Activated T-cell treated with anti-CD3 and anti-CD28 coated beads, Interleukin-2, amount 50 U/mL, for 72 hours (primary cell): ENCODE measurements at regions not wholly inside any gene's neighbourhood (a gene's known extent, or its start where the extent isn't known, plus 50 kb on each side); places are given as distances from the start of the nearest gene placed in this dataset.

Experiments
- ATAC-seq, 2 donors: fragments of 150-1000 bp; cut with Tn5 transposase; replicated peaks in 1 of 2; 2 replicates each; pipeline ENCODE4 v1.10.0; 2021; ENCODE audit warnings: moderate library complexity in 2 of 2, mild to moderate bottlenecking in 1 of 2
- DNase-seq, 2 donors: peaks; one replicate each; pipeline ENCODE4 v3.0.0; 2021 to 2022; ENCODE audit warnings: mixed read lengths in 1 of 2
- H3K27ac Mint-ChIP-seq: one replicate; pipeline ENCODE4 v1.8.0; 2022; ENCODE audit warnings: mild to moderate bottlenecking, moderate library complexity, mixed read lengths
- H3K27me3 Mint-ChIP-seq: one replicate; pipeline ENCODE4 v1.8.0; 2022; ENCODE audit warnings: low read depth, mixed read lengths
- H3K36me3 Mint-ChIP-seq, 2 donors: one replicate each; pipeline ENCODE4 v1.8.0; 2022; ENCODE audit warnings: mixed read lengths in 2 of 2, mild to moderate bottlenecking in 1 of 2; ENCODE audit not compliant: insufficient read depth in 2 of 2
- H3K4me1 Mint-ChIP-seq: one replicate; pipeline ENCODE4 v1.8.0; 2022; ENCODE audit warnings: low read depth, mixed read lengths
- H3K4me3 Mint-ChIP-seq, 2 donors: one replicate each; pipeline ENCODE4 v1.8.0; 2022; ENCODE audit warnings: mild to moderate bottlenecking in 2 of 2, mixed read lengths in 2 of 2, moderate library complexity in 2 of 2
- H3K9me3 Mint-ChIP-seq, 2 donors: one replicate each; pipeline ENCODE4 v1.8.0; 2022; ENCODE audit warnings: mixed read lengths in 2 of 2

DNA sequence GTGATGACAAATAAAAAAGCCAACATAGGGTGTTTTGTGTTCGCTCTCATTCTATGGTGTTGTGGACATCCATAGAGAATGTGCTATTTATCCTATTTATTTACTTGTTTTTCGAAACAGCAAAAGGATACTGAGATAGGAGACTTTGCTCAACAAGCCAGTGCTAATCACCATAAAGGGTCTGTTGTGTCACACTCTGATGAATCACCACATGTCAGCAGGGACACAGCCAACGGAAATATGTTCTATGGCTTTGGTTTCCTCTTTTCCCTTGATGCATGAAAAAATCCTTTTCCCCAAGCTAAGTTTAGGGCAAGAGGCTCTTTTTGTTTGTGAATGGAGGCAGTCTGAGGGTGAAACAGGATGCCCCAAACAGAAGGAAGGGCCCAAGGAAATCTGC lies 154.3 kb downstream of the RNF152 start:
- Mint-ChIP-seq H3K27ac (no peak overlapping the region), H3K27me3 (peaks cover 13% of the 10 kb centered on the region), H3K9me3 (no peaks in the 10 kb centered on the region), H3K36me3 (no peaks in the 10 kb centered on the region), H3K4me1 (no peaks in the 10 kb centered on the region), H3K4me3 (no peak overlapping the region)
- ATAC-seq (no peak), DNase-seq (no peak)

DNA sequence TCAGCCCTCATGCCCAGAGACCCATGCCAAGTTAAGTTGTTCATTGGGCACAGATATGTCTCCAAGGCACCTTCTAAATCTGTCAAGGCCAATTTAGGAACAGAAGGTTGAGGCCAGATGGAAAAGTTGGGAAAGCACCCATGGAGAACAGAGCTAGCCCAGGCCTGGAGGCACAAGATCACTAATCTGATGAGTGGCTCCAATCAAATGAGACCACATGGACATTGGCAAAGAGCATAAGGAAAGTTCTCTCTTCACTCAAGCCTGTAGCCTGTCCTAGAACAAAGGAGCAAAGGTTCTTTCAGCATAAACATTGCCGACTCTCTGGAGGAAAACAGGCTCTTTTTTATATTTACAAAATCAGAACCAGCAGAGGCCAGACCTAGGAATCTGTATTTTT lies 154.8 kb downstream of the RNF152 start:
- DNase-seq (no peak), ATAC-seq (no peak)
- no peaks in the 10 kb centered on the region for H3K9me3 Mint-ChIP-seq
- H3K4me1 Mint-ChIP-seq: no peaks in the 10 kb centered on the region
- H3K4me3 Mint-ChIP-seq: no peak overlapping the region
- no peaks in the 10 kb centered on the region for H3K36me3 Mint-ChIP-seq
- H3K27me3 Mint-ChIP-seq: peaks cover 13% of the 10 kb centered on the region
- H3K27ac Mint-ChIP-seq: no peak overlapping the region

DNA sequence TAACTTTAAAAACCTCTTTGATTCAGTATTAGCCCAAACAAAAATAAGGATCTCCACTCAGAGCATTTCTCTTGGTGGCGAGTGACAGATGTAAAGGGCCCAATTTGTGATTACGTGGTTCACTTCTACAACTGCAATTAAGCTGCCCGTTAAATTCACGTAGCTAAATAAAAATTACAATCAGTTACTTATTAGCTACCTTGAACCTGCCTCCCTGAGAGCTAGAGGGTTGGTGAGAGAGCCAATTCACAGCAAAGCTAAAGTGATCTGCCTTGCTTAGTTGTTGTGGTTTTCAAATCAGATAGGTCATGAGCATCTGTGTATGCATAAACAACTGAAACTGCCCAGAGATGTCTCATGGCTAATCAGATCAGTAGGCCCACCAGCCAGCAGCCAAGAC lies 156.7 kb downstream of the RNF152 start:
- Mint-ChIP-seq H3K27me3 (peaks cover 13% of the 10 kb centered on the region), H3K4me3 (no peak overlapping the region), H3K9me3 (no peaks in the 10 kb centered on the region), H3K27ac (no peak overlapping the region), H3K36me3 (no peaks in the 10 kb centered on the region), H3K4me1 (no peaks in the 10 kb centered on the region)
- ATAC-seq: no peak
- no peak for DNase-seq

DNA sequence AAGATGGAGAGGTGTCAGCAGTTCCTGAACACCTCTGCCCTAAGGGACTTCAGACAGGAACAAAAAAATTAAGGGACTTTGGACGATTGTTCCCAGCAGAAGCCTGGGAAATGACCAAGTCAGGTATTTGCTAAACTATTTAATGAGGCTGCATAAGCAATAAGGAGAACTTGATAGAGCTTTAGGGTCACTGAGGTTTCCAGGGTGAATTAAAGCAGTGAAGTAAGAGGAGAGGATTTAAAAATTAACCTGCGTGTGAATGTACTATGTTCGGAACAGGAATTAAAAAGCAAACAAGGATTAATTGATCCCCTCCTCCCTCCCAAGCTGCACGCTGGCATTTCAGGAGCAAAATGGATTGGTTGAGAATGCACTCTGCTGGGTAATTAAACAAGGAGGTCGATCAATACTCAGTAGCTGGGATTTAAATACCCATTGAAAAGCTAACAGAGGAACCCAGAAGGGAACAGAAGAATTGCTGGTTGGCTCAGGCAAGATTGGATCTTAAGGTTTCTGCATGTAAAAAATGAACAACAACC lies 157.2 kb downstream of the RNF152 start:
- H3K4me3 Mint-ChIP-seq: no peak overlapping the region

DNA sequence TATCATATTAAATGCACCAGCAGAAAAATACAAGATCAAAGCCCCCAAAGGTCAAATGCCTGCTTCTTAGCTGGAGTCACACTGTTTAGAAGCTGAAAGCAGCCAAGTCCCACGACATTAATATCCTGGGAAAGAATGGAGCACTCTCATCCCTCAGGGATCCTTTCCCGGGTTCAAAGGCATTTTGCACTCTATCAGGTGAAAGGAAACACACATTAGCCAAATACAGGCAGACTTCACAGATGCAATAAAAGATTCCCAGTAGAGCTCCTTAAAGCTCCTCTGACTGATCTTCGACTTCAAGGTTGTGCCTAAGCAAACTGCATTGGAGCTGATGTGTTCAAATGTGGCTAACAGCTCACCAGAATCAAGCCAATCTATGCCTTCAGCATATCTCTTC lies 158.4 kb downstream of the RNF152 start:
- Mint-ChIP-seq H3K4me3 (no peak overlapping the region), H3K4me1 (no peaks in the 10 kb centered on the region), H3K27me3 (peaks cover 19% of the 10 kb centered on the region), H3K36me3 (no peaks in the 10 kb centered on the region), H3K9me3 (no peaks in the 10 kb centered on the region), H3K27ac (no peak overlapping the region)
- ATAC-seq (no peak), DNase-seq (no peak)

More for the DNA sequence above, 157.2 kb downstream of the RNF152 start:
- Mint-ChIP-seq H3K27me3 (peaks cover 18% of the 10 kb centered on the region), H3K36me3 (no peaks in the 10 kb centered on the region), H3K9me3 (no peaks in the 10 kb centered on the region), H3K27ac (no peak overlapping the region), H3K4me1 (no peaks in the 10 kb centered on the region)
- ATAC-seq (no peak), DNase-seq (no peak)

DNA sequence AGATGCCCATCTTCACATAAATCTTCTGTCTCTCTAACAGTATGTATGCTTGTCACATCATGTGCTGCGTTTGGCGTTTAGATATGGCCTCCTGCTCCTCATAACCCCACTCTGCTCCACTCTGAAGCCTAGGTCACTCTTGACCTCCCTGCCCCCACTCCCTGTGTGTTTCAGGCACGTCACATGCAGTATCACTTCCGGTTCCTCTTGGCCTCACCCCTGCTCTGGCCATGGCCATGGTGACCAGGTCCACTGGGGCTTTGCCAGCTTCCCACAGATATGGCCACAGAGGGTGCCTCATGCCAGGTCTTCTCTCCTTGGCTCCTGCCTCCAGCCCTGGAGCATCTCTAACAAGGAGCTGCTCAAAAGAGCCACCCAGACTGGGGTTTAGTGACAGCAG lies 160.0 kb downstream of the RNF152 start:
- H3K27me3 Mint-ChIP-seq: peaks cover 19% of the 10 kb centered on the region
- ATAC-seq: no peak
- H3K27ac Mint-ChIP-seq: no peak overlapping the region
- no peaks in the 10 kb centered on the region for H3K36me3 Mint-ChIP-seq
- no peaks in the 10 kb centered on the region for H3K9me3 Mint-ChIP-seq
- no peak overlapping the region for H3K4me3 Mint-ChIP-seq
- no peaks in the 10 kb centered on the region for H3K4me1 Mint-ChIP-seq
- DNase-seq: no peak

DNA sequence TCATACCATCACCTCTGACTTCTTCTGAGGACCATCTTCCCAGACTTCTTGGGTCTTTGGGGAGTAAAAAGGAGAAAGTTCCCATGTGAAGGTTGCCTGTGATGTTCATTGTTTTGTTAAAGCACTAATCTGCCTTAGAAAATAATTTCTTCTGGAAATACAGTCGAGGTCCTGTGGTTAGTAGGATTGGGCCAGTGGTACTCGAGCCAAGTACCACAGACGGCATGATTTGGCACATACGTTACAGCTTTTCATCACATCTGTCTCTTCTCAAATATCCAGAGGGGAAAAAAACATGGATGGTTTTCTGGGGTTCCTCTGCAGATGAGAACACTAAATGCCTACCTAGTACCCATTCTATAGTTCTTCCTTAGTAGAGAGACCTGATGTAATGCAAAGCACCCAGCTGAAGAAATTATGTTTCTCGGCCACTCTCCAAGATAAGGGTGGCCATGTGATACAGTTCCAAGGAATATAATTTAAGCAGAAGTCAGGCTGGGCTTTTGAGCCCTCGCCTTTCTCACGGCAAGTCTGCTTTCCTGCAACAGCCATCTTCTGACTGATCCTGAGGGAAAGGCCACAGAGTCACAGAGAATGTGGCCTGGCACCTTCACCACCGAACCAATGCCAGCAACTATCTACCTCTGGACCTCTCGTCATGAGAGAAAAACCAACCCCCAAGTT lies 161.0 kb downstream of the RNF152 start:
- H3K4me1 Mint-ChIP-seq: no peaks in the 10 kb centered on the region
- no peak for ATAC-seq
- no peaks in the 10 kb centered on the region for H3K36me3 Mint-ChIP-seq
- H3K9me3 Mint-ChIP-seq: peaks cover 3% of the 10 kb centered on the region in 2 donors
- H3K4me3 Mint-ChIP-seq: no peak overlapping the region
- no peak overlapping the region for H3K27ac Mint-ChIP-seq
- no peak for DNase-seq
- peaks cover 24% of the 10 kb centered on the region for H3K27me3 Mint-ChIP-seq

DNA sequence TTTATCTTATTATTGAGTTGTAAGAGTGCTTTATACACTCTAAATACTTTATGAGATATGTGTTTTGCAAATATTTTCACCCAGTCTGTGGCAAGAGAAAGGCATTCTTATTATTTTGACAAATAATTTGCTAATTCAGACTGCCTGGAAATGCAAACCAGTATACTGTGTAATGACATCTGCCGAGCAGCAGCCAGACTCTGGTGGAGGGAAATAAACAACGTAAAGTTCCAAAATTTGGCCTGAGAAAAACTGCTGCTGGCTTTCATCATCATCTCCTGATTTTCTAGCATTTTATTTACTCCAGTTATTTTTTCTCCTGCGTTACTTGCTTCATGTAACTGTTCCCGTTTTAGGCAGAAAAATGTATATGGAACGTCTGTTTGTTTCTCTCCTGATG lies 161.6 kb downstream of the RNF152 start:
- H3K27me3 Mint-ChIP-seq: peaks cover 20% of the 10 kb centered on the region
- no peak overlapping the region for H3K27ac Mint-ChIP-seq
- no peak for DNase-seq
- no peaks in the 10 kb centered on the region for H3K36me3 Mint-ChIP-seq
- peaks cover 3 to 4% of the 10 kb centered on the region in 2 donors for H3K9me3 Mint-ChIP-seq
- ATAC-seq: no peak
- no peak overlapping the region for H3K4me3 Mint-ChIP-seq
- H3K4me1 Mint-ChIP-seq: no peaks in the 10 kb centered on the region

DNA sequence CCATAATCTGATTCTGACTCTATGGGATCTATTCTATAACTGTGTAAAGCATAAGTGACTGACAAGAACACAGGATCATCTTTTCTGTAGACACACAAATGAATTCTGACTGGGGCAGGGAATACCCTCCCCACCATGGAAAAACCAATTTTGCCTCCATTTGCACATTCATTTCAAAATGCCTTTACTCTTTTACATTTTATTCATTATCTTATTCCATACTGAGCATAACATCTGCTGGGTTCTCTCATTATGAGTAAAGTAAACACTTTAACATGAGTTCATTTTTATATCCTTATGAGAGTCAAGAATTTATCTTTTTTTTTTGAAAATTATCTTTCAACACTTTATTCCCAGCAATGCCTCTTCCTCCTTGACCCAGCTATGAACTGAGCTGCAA lies 163.5 kb downstream of the RNF152 start:
- Mint-ChIP-seq H3K4me3 (no peak overlapping the region), H3K36me3 (no peaks in the 10 kb centered on the region), H3K27me3 (peaks cover 11% of the 10 kb centered on the region), H3K27ac (no peak overlapping the region), H3K9me3 (peaks cover 3 to 5% of the 10 kb centered on the region in 2 donors), H3K4me1 (no peaks in the 10 kb centered on the region)
- ATAC-seq: no peak
- no peak for DNase-seq

DNA sequence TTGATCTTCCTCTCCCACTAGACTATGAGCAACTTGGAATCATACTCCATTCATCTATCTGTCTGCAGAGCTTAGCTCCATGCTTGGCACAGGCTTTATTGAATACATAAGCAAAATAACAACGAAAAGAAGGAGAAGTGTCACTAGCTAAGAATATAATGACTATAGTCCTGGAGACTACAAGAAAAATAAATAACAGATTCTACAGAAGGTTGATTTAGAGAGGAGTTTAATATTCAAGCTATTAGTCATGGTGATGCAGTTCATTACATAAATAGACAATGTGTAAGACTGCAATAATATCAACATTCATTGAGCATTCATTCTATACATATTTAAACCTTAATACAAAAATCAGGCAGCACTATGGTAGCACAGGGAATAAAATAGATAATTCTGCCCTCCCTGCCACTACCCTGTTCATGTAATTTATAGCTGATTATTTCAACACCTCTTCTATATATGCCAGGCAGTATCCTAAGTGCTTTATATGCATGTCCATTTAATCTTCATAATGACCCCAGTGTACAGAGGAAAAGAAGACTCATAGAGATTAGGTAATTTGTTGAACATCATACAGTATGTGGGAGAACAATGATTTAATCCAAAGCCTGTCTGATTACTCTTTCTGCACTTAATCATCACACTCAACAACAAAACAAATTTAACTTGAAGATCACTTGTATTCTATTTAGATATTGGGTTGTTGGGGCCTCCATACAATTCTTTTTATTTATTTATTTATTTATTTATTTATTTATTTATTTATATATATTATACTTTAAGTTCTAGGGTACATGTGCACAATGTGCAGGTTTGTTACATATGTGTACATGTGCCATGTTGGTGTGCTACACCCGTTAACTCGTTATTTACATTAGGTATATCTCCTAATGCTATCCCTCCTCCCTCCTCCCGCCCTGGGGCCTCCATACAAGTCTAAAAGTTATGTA lies 165.3 kb downstream of the RNF152 start:
- H3K27me3 Mint-ChIP-seq: peaks cover 11% of the 10 kb centered on the region

DNA sequence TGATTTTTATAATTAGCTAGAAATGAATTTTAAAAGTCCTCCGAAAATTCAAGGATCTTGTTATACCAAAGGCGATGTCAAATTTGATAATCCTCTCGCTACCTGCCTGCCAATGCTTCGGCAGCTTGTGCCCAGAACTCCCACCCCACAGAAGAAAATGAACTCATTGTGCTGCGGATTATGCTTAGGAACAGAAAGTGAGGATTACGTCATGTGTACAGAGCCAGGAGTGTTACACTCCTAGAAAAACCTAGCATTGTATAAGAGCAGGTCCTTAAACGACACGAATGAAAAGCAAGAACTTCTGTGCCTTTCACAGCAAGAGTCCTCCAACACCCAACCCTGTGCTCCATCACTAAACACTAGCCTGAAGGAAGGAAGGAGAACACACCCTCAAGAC lies 168.3 kb downstream of the RNF152 start:
- Mint-ChIP-seq H3K4me1 (no peaks in the 10 kb centered on the region), H3K9me3 (peaks cover 3 to 5% of the 10 kb centered on the region in 2 donors), H3K27ac (no peak overlapping the region), H3K27me3 (peaks cover 10% of the 10 kb centered on the region), H3K36me3 (no peaks in the 10 kb centered on the region), H3K4me3 (no peak overlapping the region)
- DNase-seq (no peak), ATAC-seq (no peak)

More for the DNA sequence above, 165.3 kb downstream of the RNF152 start:
- Mint-ChIP-seq H3K27ac (no peak overlapping the region), H3K36me3 (no peaks in the 10 kb centered on the region), H3K4me1 (no peaks in the 10 kb centered on the region), H3K4me3 (no peak overlapping the region), H3K9me3 (peaks cover 3 to 5% of the 10 kb centered on the region in 2 donors)
- ATAC-seq: no peak
- DNase-seq: no peak

DNA sequence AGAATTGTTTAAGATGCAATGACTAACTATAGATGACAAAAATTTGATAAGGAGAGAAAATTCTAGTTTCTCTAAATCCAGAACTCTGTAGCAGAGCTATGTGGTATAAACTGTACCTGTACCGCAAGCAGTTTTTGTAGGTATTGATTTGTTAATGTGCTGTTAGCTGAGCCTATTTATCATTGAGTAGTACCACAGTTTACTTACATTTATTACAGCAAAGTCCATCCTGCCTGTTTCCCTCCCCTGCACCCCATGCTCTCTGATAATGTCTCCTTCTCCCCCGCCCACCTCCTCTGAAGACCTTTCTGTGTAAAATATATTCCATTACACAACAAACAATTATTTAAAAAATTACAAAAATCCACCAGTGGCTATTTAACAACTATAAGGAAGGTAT lies 170.6 kb downstream of the RNF152 start:
- peaks cover 10% of the 10 kb centered on the region for H3K27me3 Mint-ChIP-seq
- H3K4me1 Mint-ChIP-seq: no peaks in the 10 kb centered on the region
- ATAC-seq: no peak

DNA sequence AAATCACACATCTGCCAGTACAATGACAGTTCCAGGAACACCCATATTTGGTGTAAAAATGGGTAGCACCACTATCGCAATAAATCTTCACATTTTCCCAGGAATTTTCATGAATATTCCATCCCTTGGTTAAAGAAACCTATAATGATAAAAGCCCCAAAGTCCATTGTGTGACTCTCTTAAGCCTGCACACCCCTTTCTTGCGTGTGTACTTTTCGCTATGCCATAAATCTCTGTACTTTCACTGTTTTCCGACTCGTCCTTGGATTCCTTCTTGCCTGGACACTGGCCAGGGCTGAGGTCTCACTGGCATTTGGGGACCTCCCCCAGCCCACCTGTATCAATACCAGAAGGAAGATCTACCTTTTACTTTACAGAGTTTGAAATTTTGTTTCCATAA lies 172.3 kb downstream of the RNF152 start:
- no peak overlapping the region for H3K4me3 Mint-ChIP-seq
- H3K36me3 Mint-ChIP-seq: no peaks in the 10 kb centered on the region
- ATAC-seq (no peak), DNase-seq (no peak)
- H3K9me3 Mint-ChIP-seq: no peaks in the 10 kb centered on the region
- no peaks in the 10 kb centered on the region for H3K4me1 Mint-ChIP-seq
- no peak overlapping the region for H3K27ac Mint-ChIP-seq
- peaks cover 5% of the 10 kb centered on the region for H3K27me3 Mint-ChIP-seq

More for the DNA sequence above, 170.6 kb downstream of the RNF152 start:
- Mint-ChIP-seq H3K4me3 (no peak overlapping the region), H3K36me3 (no peaks in the 10 kb centered on the region), H3K9me3 (peaks cover 3 to 5% of the 10 kb centered on the region in 2 donors), H3K27ac (no peak overlapping the region)
- no peak for DNase-seq
